Esophagus muscularis mucosa (tissue), 3 donors: ENCODE measurements at regions not wholly inside any gene's neighbourhood (a gene's known extent, or its start where the extent isn't known, plus 50 kb on each side); places are given as distances from the start of the nearest gene placed in this dataset.

ENCODE experiments used
- EP300 ChIP-seq: sonication (generic); formaldehyde crosslinking; IDR thresholded peaks from one replicate; pipeline ENCODE4 v1.6.1; 2017; ENCODE audit warnings: antibody characterized with exemption
- POLR2A ChIP-seq: fragments of 450-650 bp; IDR thresholded peaks from one replicate; pipeline ENCODE4 v1.6.1; 2017; ENCODE audit warnings: antibody characterized with exemption, moderate library complexity, mild to moderate bottlenecking, low read depth
- POLR2AphosphoS5 ChIP-seq, 2 donors: sonication (generic); formaldehyde crosslinking; IDR thresholded peaks; one replicate each; pipeline ENCODE4 v1.6.1; 2017; ENCODE audit warnings: antibody characterized with exemption in 2 of 2

GRCh38 chr1:115225993-115226685, 111.9 kb downstream of the NGF start:
- no peak for TF ChIP-seq POLR2A
- no peak for TF ChIP-seq POLR2AphosphoS5 (IDR thresholded peaks at IDR 0.05)
- no peak for TF ChIP-seq EP300
